Ovary (tissue), 7 donors: ENCODE measurements at regions not wholly inside any gene's neighbourhood (a gene's known extent, or its start where the extent isn't known, plus 50 kb on each side); places are given as distances from the start of the nearest gene placed in this dataset.
"Not testable (repeated sequence)": the region's sequence is repeated elsewhere in the genome, so short reads cannot be mapped to it uniquely, and the experiment has no call there.

Experiments
- DNase-seq, 5 donors: peaks; one replicate each; pipeline ENCODE4 v3.0.0-alpha.2; 2019 to 2020
- H3K27ac ChIP-seq, 2 donors: fragments of 200-600 bp; one replicate each; pipeline versions ENCODE4 v1.5.1 to v1.8.0; 2019 to 2022
- H3K27me3 ChIP-seq: fragments of 200-600 bp; one replicate; pipeline ENCODE4 v1.8.0; 2022
- H3K36me3 ChIP-seq: fragments of 200-600 bp; sonication (generic); one replicate; pipeline ENCODE4 v1.5.1; 2019
- H3K4me1 ChIP-seq: one replicate; pipeline ENCODE4 v1.8.1; 2013; ENCODE audit warnings: mild to moderate bottlenecking, moderate library complexity; ENCODE audit not compliant: insufficient read depth
- H3K4me3 ChIP-seq: fragments of 200-600 bp; sonication (generic); one replicate; pipeline ENCODE4 v1.5.1; 2017
- H3K9me3 ChIP-seq, 2 donors: fragments of 200-600 bp in 1 of 2; sonication (generic) in 1 of 2; one replicate each; pipeline versions ENCODE4 v1.5.1 to v1.8.1; 2013 to 2019; ENCODE audit warnings: mild to moderate bottlenecking in 1 of 2, moderate library complexity in 1 of 2
- CTCF ChIP-seq, 3 donors: fragments of 450-650 bp in 2 of 3; fragments of 200-600 bp in 1 of 3; IDR thresholded peaks; one replicate each; pipeline versions ENCODE4 v1.5.1 to v1.8.0; 2016 to 2022; ENCODE audit warnings: antibody characterized with exemption in 3 of 3, mild to moderate bottlenecking in 1 of 3
- EP300 ChIP-seq: sonication (generic); formaldehyde crosslinking; IDR thresholded peaks from one replicate; pipeline ENCODE4 v1.6.1; 2017; ENCODE audit warnings: antibody characterized with exemption
- POLR2A ChIP-seq: fragments of 450-650 bp; IDR thresholded peaks from one replicate; pipeline ENCODE4 v1.6.1; 2017; ENCODE audit warnings: antibody characterized with exemption, mild to moderate bottlenecking, moderate library complexity
- WGBS, 3 donors: extraction: QIAGEN DNeasy Blood & Tissue Kit in 1 of 3; methylation state at CpG; one replicate each; pipeline versions ENCODE4 v1.1.5 to v1.1.7; 2013 to 2017; 5-methylcytosine and 5-hydroxymethylcytosine counted together
- intact Hi-C, 4 donors: fragments of 100-400 bp; cut with DNase I; formaldehyde crosslinking; loops; one replicate each; pipeline versions ENCODE4 v1.11.0 to v1.15.1; 2022 to 2023
- donor health status: DM: no; HTN: no; CAD: no; lungs with moderate emphysema.
- donor health status: DM: no; HTN: no; CAD: no.
- donor health status: Bipolar disorder and iron deficiency.
- donor health status: DM: no; HTN: no; CAD: no.
- donor health status: DM: yes; HTN: yes; CAD: no.

GRCh38 chr2:194304191-194304590 is 1352.8 kb upstream of the SLC39A10 start:
- Histone ChIP-seq H3K27me3 (no peaks in the 10 kb centered on the region), H3K36me3 (no peaks in the 10 kb centered on the region), H3K4me3 (no peak overlapping the region), H3K9me3 (no peaks in the 10 kb centered on the region), H3K27ac (no peak overlapping the region), H3K4me1 (no peaks in the 10 kb centered on the region)
- intact Hi-C loops: no loop called here
- no peak for DNase-seq
- no peak for TF ChIP-seq POLR2A

GRCh38 chr2:194301946-194302345 is 1355.1 kb upstream of the SLC39A10 start:
- Histone ChIP-seq H3K9me3 (no peaks in the 10 kb centered on the region), H3K27me3 (no peaks in the 10 kb centered on the region), H3K36me3 (no peaks in the 10 kb centered on the region), H3K4me1 (no peaks in the 10 kb centered on the region), H3K27ac (no peak overlapping the region), H3K4me3 (no peak overlapping the region)
- TF ChIP-seq CTCF (IDR thresholded peaks at IDR 0.05) (no peak), EP300 (no peak), POLR2A (no peak)
- intact Hi-C loops: no loop called here
- DNase-seq: no peak

GRCh38 chr2:194294156-194294555 is 1362.9 kb upstream of the SLC39A10 start:
- H3K4me3 ChIP-seq: no peak overlapping the region
- intact Hi-C loops: no loop called here
- no peaks in the 10 kb centered on the region for H3K27me3 ChIP-seq
- no peaks in the 10 kb centered on the region for H3K4me1 ChIP-seq
- TF ChIP-seq CTCF (IDR thresholded peaks at IDR 0.05) (no peak), EP300 (no peak), POLR2A (no peak)
- DNase-seq: no peak
- H3K36me3 ChIP-seq: no peaks in the 10 kb centered on the region
- no peak overlapping the region for H3K27ac ChIP-seq
- H3K9me3 ChIP-seq: no peaks in the 10 kb centered on the region
- WGBS, 3 donors: 63 to 77% (median 75%) methylated on average over 1 of the region's 1 CpG

- Histone ChIP-seq H3K4me1 (no peaks in the 10 kb centered on the region), H3K36me3 (no peaks in the 10 kb centered on the region), H3K9me3 (no peaks in the 10 kb centered on the region), H3K4me3 (no peak overlapping the region), H3K27ac (no peak overlapping the region), H3K27me3 (no peaks in the 10 kb centered on the region)
- DNase-seq: no peak
- intact Hi-C loops: no loop called here
- no peak for TF ChIP-seq EP300
- TF ChIP-seq CTCF (IDR thresholded peaks at IDR 0.05): no peak
- no peak for TF ChIP-seq POLR2A
- WGBS, 3 donors: 86 to 92% (median 86%) methylated on average over 4 of the region's 4 CpGs
Observed at GRCh38 chr2:194291104-194291503, 1365.9 kb upstream of the SLC39A10 start.

- H3K27me3 ChIP-seq: no peaks in the 10 kb centered on the region
- 79 to 85% (median 80%) methylated on average over 4 of the region's 4 CpGs for WGBS, 3 donors
- no peaks in the 10 kb centered on the region for H3K4me1 ChIP-seq
- no peaks in the 10 kb centered on the region for H3K36me3 ChIP-seq
- intact Hi-C loops: no loop called here
- TF ChIP-seq CTCF (IDR thresholded peaks at IDR 0.05): no peak
- TF ChIP-seq EP300: no peak
- TF ChIP-seq POLR2A: no peak
- DNase-seq: no peak
- no peaks in the 10 kb centered on the region for H3K9me3 ChIP-seq
- no peak overlapping the region for H3K4me3 ChIP-seq
- no peak overlapping the region for H3K27ac ChIP-seq
Observed at GRCh38 chr2:194289712-194290346, 1367.2 kb upstream of the SLC39A10 start.

GRCh38 chr2:194276667-194277066 is 1380.4 kb upstream of the SLC39A10 start:
- H3K27me3 ChIP-seq, DNase-seq, H3K4me3 ChIP-seq, H3K4me1 ChIP-seq, H3K27ac ChIP-seq, H3K9me3 ChIP-seq, H3K36me3 ChIP-seq, intact Hi-C loops: not testable (repeated sequence)
- WGBS, 3 donors: 92 to 93% (median 93%) methylated on average over 9 of the region's 9 CpGs
